CD14-positive monocyte (primary cell): ENCODE measurements at regions not wholly inside any gene's neighbourhood (a gene's known extent, or its start where the extent isn't known, plus 50 kb on each side); places are given as distances from the start of the nearest gene placed in this dataset.

Experiments used
- DNase-seq, 3 donors: peaks; one replicate each; pipeline ENCODE4 v3.0.0-alpha.2; 2011 to 2022
- H2AFZ ChIP-seq: 2 replicates; pipeline ENCODE4 v1.6.0; 2012; ENCODE audit warnings: mild to moderate bottlenecking, low read depth, low read length, inconsistent platforms; ENCODE audit not compliant: insufficient read depth, poor library complexity, severe bottlenecking
- H3K27ac ChIP-seq, 2 donors: 1 replicate in 1 of 2; 2 replicates in 1 of 2; pipeline ENCODE4 v1.5.1; 2012 to 2013; ENCODE audit warnings: low read length in 2 of 2, control low read depth in 1 of 2, inconsistent platforms in 1 of 2, low read depth in 1 of 2, mild to moderate bottlenecking in 1 of 2
- H3K27me3 ChIP-seq, 2 donors: one replicate each; pipeline versions ENCODE4 v1.6.0 to v1.6.1; 2011 to 2013; ENCODE audit warnings: low read length in 2 of 2; ENCODE audit not compliant: control insufficient read depth in 2 of 2, insufficient read depth in 2 of 2
- H3K36me3 ChIP-seq, 2 donors: replicated peaks in 1 of 2; 1 replicate in 1 of 2; 2 replicates in 1 of 2; pipeline versions ENCODE4 v1.5.1 to v1.6.1; 2012 to 2013; ENCODE audit warnings: low read length in 2 of 2, control low read depth in 1 of 2, inconsistent platforms in 1 of 2, mild to moderate bottlenecking in 1 of 2; ENCODE audit not compliant: insufficient read depth in 2 of 2, control insufficient read depth in 1 of 2
- H3K4me1 ChIP-seq, 2 donors: 1 replicate in 1 of 2; 2 replicates in 1 of 2; pipeline versions ENCODE4 v1.5.1 to v1.6.1; 2012 to 2013; ENCODE audit warnings: low read length in 2 of 2, control low read depth in 1 of 2, inconsistent platforms in 1 of 2, mild to moderate bottlenecking in 1 of 2, moderate library complexity in 1 of 2; ENCODE audit not compliant: insufficient read depth in 2 of 2, control insufficient read depth in 1 of 2
- H3K4me2 ChIP-seq: replicated peaks from 2 replicates; pipeline ENCODE3; 2012; ENCODE audit warnings: low read length, moderate library complexity, mild to moderate bottlenecking; ENCODE audit not compliant: poor library complexity, severe bottlenecking; ENCODE audit errors: extremely low read depth
- H3K4me3 ChIP-seq, 3 experiments: fragments of 200-600 bp in 1 of 3; sonication (generic) in 1 of 3; replicated peaks in 1 of 3; 1 replicate in 2 of 3; 2 replicates in 1 of 3; pipeline ENCODE4 v1.5.1; 2011 to 2013; ENCODE audit warnings: low read length in 3 of 3, mild to moderate bottlenecking in 3 of 3, control low read depth in 2 of 3, low read depth in 2 of 3, inconsistent platforms in 1 of 3, moderate library complexity in 1 of 3
- H3K79me2 ChIP-seq: 2 replicates; pipeline ENCODE4 v1.6.0; 2012; ENCODE audit warnings: mild to moderate bottlenecking, control low read depth, inconsistent platforms, low read length, moderate library complexity; ENCODE audit not compliant: insufficient read depth
- H3K9ac ChIP-seq: 2 replicates; pipeline ENCODE4 v1.6.0; 2017; ENCODE audit warnings: low read length, mild to moderate bottlenecking; ENCODE audit not compliant: insufficient read depth, poor library complexity, severe bottlenecking
- H3K9me3 ChIP-seq, 2 donors: replicated peaks in 1 of 2; 1 replicate in 1 of 2; 2 replicates in 1 of 2; pipeline versions ENCODE4 v1.5.1 to v1.6.1; 2012 to 2013; ENCODE audit warnings: low read length in 2 of 2, control low read depth in 1 of 2; ENCODE audit not compliant: control insufficient read depth in 1 of 2, insufficient read depth in 1 of 2
- H4K20me1 ChIP-seq: 2 replicates; pipeline ENCODE4 v1.6.0; 2012; ENCODE audit warnings: mild to moderate bottlenecking, low read length, control low read depth, moderate library complexity; ENCODE audit not compliant: insufficient read depth
- H3K27ac Mint-ChIP-seq, 7 donors: one replicate each; pipeline ENCODE4 v1.8.0; 2020; ENCODE audit warnings: mild to moderate bottlenecking in 7 of 7, mixed read lengths in 7 of 7, moderate library complexity in 6 of 7, inconsistent platforms in 2 of 7
- H3K27me3 Mint-ChIP-seq, 3 donors: one replicate each; pipeline ENCODE4 v1.8.0; 2021 to 2022; ENCODE audit warnings: low read depth in 3 of 3, mild to moderate bottlenecking in 3 of 3, mixed read lengths in 3 of 3, moderate library complexity in 3 of 3, inconsistent platforms in 1 of 3
- H3K36me3 Mint-ChIP-seq, 2 donors: one replicate each; pipeline ENCODE4 v1.8.0; 2020; ENCODE audit warnings: mixed read lengths in 2 of 2, inconsistent platforms in 1 of 2, mild to moderate bottlenecking in 1 of 2
- H3K4me1 Mint-ChIP-seq: one replicate; pipeline ENCODE4 v1.8.0; 2020; ENCODE audit warnings: mild to moderate bottlenecking, mixed read lengths
- H3K4me3 Mint-ChIP-seq, 2 donors: one replicate each; pipeline ENCODE4 v1.8.0; 2020; ENCODE audit warnings: mild to moderate bottlenecking in 2 of 2, mixed read lengths in 2 of 2, moderate library complexity in 1 of 2
- H3K9me3 Mint-ChIP-seq, 7 donors: one replicate each; pipeline ENCODE4 v1.8.0; 2020 to 2022; ENCODE audit warnings: mixed read lengths in 7 of 7, mild to moderate bottlenecking in 6 of 7, moderate library complexity in 6 of 7, inconsistent platforms in 2 of 7
- WGBS: methylation state at CpG from one replicate; pipeline ENCODE4 v1.1.5; 2013; ENCODE audit warnings: missing lambda C conversion rate; ENCODE audit not compliant: insufficient coverage; 5-methylcytosine and 5-hydroxymethylcytosine counted together
- intact Hi-C, 2 donors: fragments of 100-400 bp; cut with micrococcal nuclease; formaldehyde crosslinking; loops; one replicate each; pipeline versions ENCODE4 v1.15.0 to v1.15.1; 2023
- TF ChIP-seq, protein P1 (sequence below): fragments of 200-600 bp; IDR thresholded peaks from one replicate; pipeline ENCODE4 v1.8.0; 2022; ENCODE audit warnings: antibody characterized with exemption, mild to moderate bottlenecking

- no peak overlapping the region for H3K4me2 ChIP-seq
- WGBS = 100% methylated on average over 1 of the region's 4 CpGs
- H3K36me3 ChIP-seq = no peaks in the 10 kb centered on the region
- H4K20me1 ChIP-seq = no peaks in the 10 kb centered on the region
- no peak overlapping the region for H3K27ac ChIP-seq
- Mint-ChIP-seq H3K36me3 (no peaks in the 10 kb centered on the region), H3K27ac (no peak overlapping the region), H3K9me3 (peaks cover 0 to 2% (median 0%) of the 10 kb centered on the region in 7 donors), H3K4me1 (no peaks in the 10 kb centered on the region), H3K4me3 (no peak overlapping the region), H3K27me3 (peaks cover 1 to 9% (median 7%) of the 10 kb centered on the region in 3 donors)
- H3K9ac ChIP-seq = no peak overlapping the region
- H3K27me3 ChIP-seq = no peaks in the 10 kb centered on the region
- no peak for DNase-seq
- intact Hi-C loops = no loop called here
- H2AFZ ChIP-seq = no peak overlapping the region
- TF ChIP-seq, protein P1, sequence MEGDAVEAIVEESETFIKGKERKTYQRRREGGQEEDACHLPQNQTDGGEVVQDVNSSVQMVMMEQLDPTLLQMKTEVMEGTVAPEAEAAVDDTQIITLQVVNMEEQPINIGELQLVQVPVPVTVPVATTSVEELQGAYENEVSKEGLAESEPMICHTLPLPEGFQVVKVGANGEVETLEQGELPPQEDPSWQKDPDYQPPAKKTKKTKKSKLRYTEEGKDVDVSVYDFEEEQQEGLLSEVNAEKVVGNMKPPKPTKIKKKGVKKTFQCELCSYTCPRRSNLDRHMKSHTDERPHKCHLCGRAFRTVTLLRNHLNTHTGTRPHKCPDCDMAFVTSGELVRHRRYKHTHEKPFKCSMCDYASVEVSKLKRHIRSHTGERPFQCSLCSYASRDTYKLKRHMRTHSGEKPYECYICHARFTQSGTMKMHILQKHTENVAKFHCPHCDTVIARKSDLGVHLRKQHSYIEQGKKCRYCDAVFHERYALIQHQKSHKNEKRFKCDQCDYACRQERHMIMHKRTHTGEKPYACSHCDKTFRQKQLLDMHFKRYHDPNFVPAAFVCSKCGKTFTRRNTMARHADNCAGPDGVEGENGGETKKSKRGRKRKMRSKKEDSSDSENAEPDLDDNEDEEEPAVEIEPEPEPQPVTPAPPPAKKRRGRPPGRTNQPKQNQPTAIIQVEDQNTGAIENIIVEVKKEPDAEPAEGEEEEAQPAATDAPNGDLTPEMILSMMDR = no peak
- H3K9me3 ChIP-seq = no peaks in the 10 kb centered on the region
- H3K4me1 ChIP-seq = no peaks in the 10 kb centered on the region
- H3K4me3 ChIP-seq = no peak overlapping the region
- H3K79me2 ChIP-seq = no peaks in the 10 kb centered on the region
Measured at GRCh38 chr5:66365981-66366380, 221.9 kb downstream of the SREK1 start.

DNA sequence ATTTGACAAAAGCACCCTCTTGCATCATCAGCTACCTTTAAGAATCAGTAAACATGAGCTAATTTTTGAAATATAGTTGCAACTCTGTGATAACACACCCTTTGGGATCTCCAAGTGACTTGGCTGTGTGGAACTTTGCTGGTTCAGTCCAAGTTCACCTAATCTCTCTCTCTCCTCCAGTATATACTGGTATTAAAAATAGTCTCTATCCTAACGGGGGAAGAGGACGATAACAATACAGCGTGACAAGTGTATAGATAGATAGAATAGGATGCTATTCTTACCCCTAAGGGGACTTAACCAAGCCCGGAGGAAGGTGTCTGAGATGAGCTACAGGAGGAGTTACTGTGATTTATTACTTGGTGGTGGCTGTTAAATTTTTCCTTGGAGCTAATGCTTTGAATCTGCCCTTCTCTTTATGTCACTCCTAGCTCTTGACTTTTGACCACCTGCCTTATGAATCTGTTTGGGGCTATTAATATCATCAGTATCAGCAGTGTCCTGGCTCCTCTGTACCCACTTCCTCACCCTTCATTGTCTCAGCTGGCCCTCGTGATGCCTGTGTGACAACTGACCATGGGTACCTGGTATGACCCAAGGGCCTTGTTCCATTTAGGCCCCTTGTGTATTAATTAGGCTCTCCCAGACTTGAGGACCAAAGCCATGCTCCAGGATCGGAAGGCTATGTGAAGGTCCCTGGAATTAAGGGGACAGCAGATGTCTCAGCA, 223.9 kb downstream of the SREK1 start:
- no peaks in the 10 kb centered on the region for H3K79me2 ChIP-seq
- H3K36me3 ChIP-seq = no peaks in the 10 kb centered on the region
- H3K4me3 Mint-ChIP-seq = peak overlapping the region in 1 of 2 donors; percentile 23
- H3K27me3 Mint-ChIP-seq = peaks cover 0 to 7% (median 6%) of the 10 kb centered on the region in 3 donors
- TF ChIP-seq, protein P1 = no peak
- no peaks in the 10 kb centered on the region for H4K20me1 ChIP-seq
- H3K36me3 Mint-ChIP-seq = no peaks in the 10 kb centered on the region
- H2AFZ ChIP-seq = no peak overlapping the region
- H3K9ac ChIP-seq = no peak overlapping the region
- no peak overlapping the region for H3K27ac Mint-ChIP-seq
- intact Hi-C loops = no loop called here
- peaks cover 0 to 2% (median 0%) of the 10 kb centered on the region in 7 donors for H3K9me3 Mint-ChIP-seq
- no peaks in the 10 kb centered on the region for H3K4me1 ChIP-seq
- no peak overlapping the region for H3K4me2 ChIP-seq
- WGBS = 100% methylated on average over 2 of the region's 6 CpGs
- H3K27me3 ChIP-seq = no peaks in the 10 kb centered on the region
- H3K27ac ChIP-seq = no peak overlapping the region
- no peak overlapping the region for H3K4me3 ChIP-seq
- H3K9me3 ChIP-seq = no peaks in the 10 kb centered on the region
- H3K4me1 Mint-ChIP-seq = no peaks in the 10 kb centered on the region
- DNase-seq = no peak
